Activated CD8-positive, alpha-beta T cell treated with anti-CD3 and anti-CD28 coated beads for 36 hours (primary cell): ENCODE measurements at regions not wholly inside any gene's neighbourhood (a gene's known extent, or its start where the extent isn't known, plus 50 kb on each side); places are given as distances from the start of the nearest gene placed in this dataset.

ENCODE experiments used
- ATAC-seq: fragments of 200-7000 bp; cut with Tn5 transposase; one replicate; pipeline ENCODE4 v1.10.0; 2021; ENCODE audit warnings: mild to moderate bottlenecking, moderate library complexity
- CTCF ChIA-PET: fragments of 350-600 bp; sonication (Branson Sonifier 250); formaldehyde crosslinking; loops from one replicate; lab custom pipeline; 2021; ENCODE audit warnings: antibody characterized with exemption; lab: Charles Lee
- POLR2A ChIA-PET: fragments of 350-600 bp; sonication (Branson Sonifier 250); formaldehyde crosslinking; loops from one replicate; lab custom pipeline; 2021; ENCODE audit warnings: antibody characterized with exemption; lab: Charles Lee
- DNase-seq: peaks from one replicate; pipeline ENCODE4 v3.0.0-alpha.2; 2020
- H3K27ac Mint-ChIP-seq: one replicate; pipeline ENCODE4 v1.8.0; 2021; ENCODE audit warnings: mild to moderate bottlenecking, mixed read lengths
- H3K27me3 Mint-ChIP-seq: one replicate; pipeline ENCODE4 v1.8.0; 2021; ENCODE audit warnings: mixed read lengths
- H3K36me3 Mint-ChIP-seq: one replicate; pipeline ENCODE4 v1.8.0; 2021; ENCODE audit warnings: low read depth, mixed read lengths
- H3K4me1 Mint-ChIP-seq: one replicate; pipeline ENCODE4 v1.8.0; 2021; ENCODE audit warnings: low read depth, mixed read lengths
- H3K4me3 Mint-ChIP-seq: one replicate; pipeline ENCODE4 v1.8.0; 2021; ENCODE audit warnings: mild to moderate bottlenecking, moderate library complexity, mixed read lengths
- H3K9me3 Mint-ChIP-seq: one replicate; pipeline ENCODE4 v1.8.0; 2021; ENCODE audit warnings: mixed read lengths
- CTCF ChIP-seq: fragments of 200-600 bp; IDR thresholded peaks from one replicate; pipeline ENCODE4 v1.8.0; 2022; ENCODE audit warnings: antibody characterized with exemption, mild to moderate bottlenecking
- intact Hi-C: fragments of 100-400 bp; cut with micrococcal nuclease; formaldehyde crosslinking; loops from one replicate; pipeline ENCODE4 v1.10.0; 2022

GRCh38 chr5:169531631-169532030 lies 51.9 kb upstream of the SPDL1 start:
- CTCF ChIA-PET, result interaction anchor here (0.8 kb wide), 1 partner anchor 20 kb away, joined by 3 read pairs; no protein-coding TSS in a partner anchor
- ATAC-seq, result no peak

DNA sequence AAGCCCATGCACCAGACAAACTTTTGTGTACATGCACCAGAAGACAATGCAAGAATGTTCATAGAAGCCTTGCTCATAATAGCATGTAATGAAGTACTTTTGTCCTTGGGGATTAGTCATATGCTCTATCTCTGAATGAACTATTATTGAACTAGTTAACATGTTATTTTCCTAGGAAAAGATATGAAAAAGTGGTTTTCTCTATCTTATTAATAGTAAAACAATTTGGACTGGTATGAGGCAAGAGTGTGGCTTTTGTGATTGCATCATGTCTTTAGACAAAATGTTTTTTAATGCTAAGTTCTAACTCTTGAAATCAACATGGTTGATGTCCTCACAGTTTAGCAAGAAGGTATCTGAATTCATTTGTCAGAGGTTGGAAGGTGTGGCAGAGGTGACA lies 55.7 kb upstream of the SPDL1 start:
- Mint-ChIP-seq H3K27me3 (peaks cover 33% of the 10 kb centered on the region), H3K36me3 (no peaks in the 10 kb centered on the region), H3K27ac (no peak overlapping the region), H3K9me3 (no peaks in the 10 kb centered on the region), H3K4me3 (no peak overlapping the region), H3K4me1 (no peaks in the 10 kb centered on the region)
- ATAC-seq, result no peak
- POLR2A ChIA-PET, result no interaction called here
- no peak for DNase-seq
- CTCF ChIA-PET, result no interaction called here
- no peak for TF ChIP-seq CTCF
- intact Hi-C loops, result no loop called here

More at GRCh38 chr5:169531631-169532030, 51.9 kb upstream of the SPDL1 start:
- H3K27me3 Mint-ChIP-seq, result peaks cover 22% of the 10 kb centered on the region
- no peaks in the 10 kb centered on the region for H3K4me1 Mint-ChIP-seq
- H3K4me3 Mint-ChIP-seq, result no peak overlapping the region
- POLR2A ChIA-PET, result no interaction called here
- no peaks in the 10 kb centered on the region for H3K36me3 Mint-ChIP-seq
- DNase-seq, result no peak
- no peak overlapping the region for H3K27ac Mint-ChIP-seq
- intact Hi-C loops, result no loop called here
- no peak for TF ChIP-seq CTCF
- H3K9me3 Mint-ChIP-seq, result no peaks in the 10 kb centered on the region

DNA sequence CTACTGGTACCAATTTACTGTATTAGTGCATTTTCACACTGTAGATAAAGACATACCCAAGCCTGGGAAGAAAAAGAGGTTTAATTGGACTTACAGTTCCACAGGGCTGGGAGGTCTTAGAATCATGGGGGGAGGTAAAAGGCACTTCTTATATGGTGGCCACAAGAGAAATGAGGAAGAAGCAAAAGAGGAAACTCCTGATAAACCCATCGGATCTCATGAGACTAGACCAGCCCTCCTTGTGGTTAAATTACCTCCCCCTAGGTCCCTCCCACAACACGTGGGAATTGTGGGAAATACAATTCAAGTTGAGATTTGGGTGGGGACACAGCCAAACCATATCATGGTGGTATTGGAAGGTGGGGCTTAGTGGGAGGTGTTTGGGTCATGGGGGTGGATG lies 56.5 kb upstream of the SPDL1 start:
- Mint-ChIP-seq H3K27ac (no peak overlapping the region), H3K9me3 (no peaks in the 10 kb centered on the region), H3K4me3 (no peak overlapping the region), H3K27me3 (peaks cover 34% of the 10 kb centered on the region), H3K36me3 (no peaks in the 10 kb centered on the region), H3K4me1 (no peaks in the 10 kb centered on the region)
- DNase-seq (no peak), ATAC-seq (no peak)
- intact Hi-C loops, result no loop called here
- ChIA-PET CTCF (no interaction called here), POLR2A (no interaction called here)
- no peak for TF ChIP-seq CTCF

GRCh38 chr5:169522851-169523250 lies 60.7 kb upstream of the SPDL1 start:
- ATAC-seq, result no peak
- no peak overlapping the region for H3K27ac Mint-ChIP-seq
- TF ChIP-seq CTCF, result no peak
- DNase-seq, result no peak
- H3K36me3 Mint-ChIP-seq, result no peaks in the 10 kb centered on the region
- CTCF ChIA-PET, result no interaction called here
- H3K9me3 Mint-ChIP-seq, result peaks cover 2% of the 10 kb centered on the region
- H3K4me3 Mint-ChIP-seq, result no peak overlapping the region
- intact Hi-C loops, result no loop called here
- peaks cover 28% of the 10 kb centered on the region for H3K27me3 Mint-ChIP-seq
- no peaks in the 10 kb centered on the region for H3K4me1 Mint-ChIP-seq
- POLR2A ChIA-PET, result no interaction called here

- intact Hi-C loops, result no loop called here
- no peak for TF ChIP-seq CTCF
- no peak overlapping the region for H3K27ac Mint-ChIP-seq
- no peak overlapping the region for H3K4me3 Mint-ChIP-seq
- H3K27me3 Mint-ChIP-seq, result peaks cover 17% of the 10 kb centered on the region
- no peak for ATAC-seq
- H3K4me1 Mint-ChIP-seq, result no peaks in the 10 kb centered on the region
- ChIA-PET POLR2A (no interaction called here), CTCF (no interaction called here)
- no peak for DNase-seq
- H3K36me3 Mint-ChIP-seq, result no peaks in the 10 kb centered on the region
- peaks cover 3% of the 10 kb centered on the region for H3K9me3 Mint-ChIP-seq
Measured at GRCh38 chr5:169521366-169521983, 62.1 kb upstream of the SPDL1 start.
